MV-4-11 (cell line): ENCODE measurements at regions not wholly inside any gene's neighbourhood (a gene's known extent, or its start where the extent isn't known, plus 50 kb on each side); places are given as distances from the start of the nearest gene placed in this dataset.
"Not testable (repeated sequence)": the region's sequence is repeated elsewhere in the genome, so short reads cannot be mapped to it uniquely, and the experiment has no call there.

Experiments used
- DNase-seq: peaks from one replicate; lab custom pipeline; 2025; lab: John Stamatoyannopoulos, UW

- no peak for DNase-seq
These were observed 182.8 kb downstream of the NRP2 start for GRCh38 chr2:205865056-205865455.

- DNase-seq = no peak
These were observed 182.2 kb downstream of the NRP2 start for GRCh38 chr2:205864491-205864890.

GRCh38 chr2:205862761-205863160 lies 180.5 kb downstream of the NRP2 start:
- DNase-seq = not testable (repeated sequence)

- DNase-seq = no peak
These were observed 178.6 kb downstream of the NRP2 start for GRCh38 chr2:205860885-205861284.

- no peak for DNase-seq
These were observed 177.9 kb downstream of the NRP2 start for GRCh38 chr2:205860181-205860580.

- DNase-seq = no peak
These were observed 176.7 kb downstream of the NRP2 start for GRCh38 chr2:205858881-205859441.

- no peak for DNase-seq
These were observed 176.0 kb downstream of the NRP2 start for GRCh38 chr2:205858275-205858674.

- no peak for DNase-seq
These were observed 175.4 kb downstream of the NRP2 start for GRCh38 chr2:205857520-205858237.

GRCh38 chr2:205852457-205852856 lies 170.2 kb downstream of the NRP2 start:
- DNase-seq = no peak

GRCh38 chr2:205850611-205851010 lies 168.3 kb downstream of the NRP2 start:
- DNase-seq = no peak

GRCh38 chr2:205850132-205850531 lies 167.8 kb downstream of the NRP2 start:
- DNase-seq = no peak

GRCh38 chr2:205849136-205849535 lies 166.8 kb downstream of the NRP2 start:
- DNase-seq = no peak

GRCh38 chr2:205848601-205849000 lies 166.3 kb downstream of the NRP2 start:
- no peak for DNase-seq
